OCI-LY1 (cell line): ENCODE measurements at regions not wholly inside any gene's neighbourhood (a gene's known extent, or its start where the extent isn't known, plus 50 kb on each side); places are given as distances from the start of the nearest gene placed in this dataset.

Source experiments
- EZH2 ChIP-seq: fragments of 200-600 bp; sonication (generic), shearing (Covaris generic); IDR thresholded peaks from 2 replicates; pipeline ENCODE4 v1.8.0; 2017; ENCODE audit warnings: borderline replicate concordance, mixed run types, mild to moderate bottlenecking, antibody characterized with exemption, low read length, moderate library complexity, mixed read lengths
- TF ChIP-seq, protein P1 (sequence below): fragments of 200-600 bp; sonication (generic), shearing (Covaris generic); IDR thresholded peaks from 2 replicates; pipeline ENCODE4 v1.5.1; 2017; ENCODE audit warnings: mild to moderate bottlenecking, antibody characterized with exemption, low read length, moderate library complexity, mixed read lengths

GRCh38 chr3:86257955-86258641 lies 732.9 kb downstream of the VGLL3 start:
- TF ChIP-seq, protein P1, sequence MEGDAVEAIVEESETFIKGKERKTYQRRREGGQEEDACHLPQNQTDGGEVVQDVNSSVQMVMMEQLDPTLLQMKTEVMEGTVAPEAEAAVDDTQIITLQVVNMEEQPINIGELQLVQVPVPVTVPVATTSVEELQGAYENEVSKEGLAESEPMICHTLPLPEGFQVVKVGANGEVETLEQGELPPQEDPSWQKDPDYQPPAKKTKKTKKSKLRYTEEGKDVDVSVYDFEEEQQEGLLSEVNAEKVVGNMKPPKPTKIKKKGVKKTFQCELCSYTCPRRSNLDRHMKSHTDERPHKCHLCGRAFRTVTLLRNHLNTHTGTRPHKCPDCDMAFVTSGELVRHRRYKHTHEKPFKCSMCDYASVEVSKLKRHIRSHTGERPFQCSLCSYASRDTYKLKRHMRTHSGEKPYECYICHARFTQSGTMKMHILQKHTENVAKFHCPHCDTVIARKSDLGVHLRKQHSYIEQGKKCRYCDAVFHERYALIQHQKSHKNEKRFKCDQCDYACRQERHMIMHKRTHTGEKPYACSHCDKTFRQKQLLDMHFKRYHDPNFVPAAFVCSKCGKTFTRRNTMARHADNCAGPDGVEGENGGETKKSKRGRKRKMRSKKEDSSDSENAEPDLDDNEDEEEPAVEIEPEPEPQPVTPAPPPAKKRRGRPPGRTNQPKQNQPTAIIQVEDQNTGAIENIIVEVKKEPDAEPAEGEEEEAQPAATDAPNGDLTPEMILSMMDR, result no peak
- TF ChIP-seq EZH2, result no peak
